ENCODE measurements at regions not wholly inside any gene's neighbourhood (a gene's known extent, or its start where the extent isn't known, plus 50 kb on each side); places are given as distances from the start of the nearest gene placed in this dataset.

- 47 to 57% methylated on average over 1 to 4 of the region's 4 CpGs for whole genome bisulfite sequencing, 2 donors (ENCODE audit: low coverage in 1 of 2)
- intact Hi-C loops (cut with DNase I; ENCODE audit: low total_unique reads) (no loop called here), in situ Hi-C loops (cut with MboI; ENCODE audit: low pct_ligation_motif_present in 1 of 4, low pct_unique_long_range_greater_than_20kb in 1 of 4, low sequenced_read_pairs in 3 of 4) (no loop called here)
- H3K4me3 ChIP-seq, result no peak overlapping the region
- H3K36me3 ChIP-seq, result no peaks in the 10 kb centered on the region
- TF ChIP-seq EP300 (IDR thresholded peaks at IDR 0.05; ENCODE audit: low read depth), result no peak
- TF ChIP-seq POLR2A (IDR thresholded peaks at IDR 0.05), result no peak
- no peak for TF ChIP-seq CTCF (IDR thresholded peaks at IDR 0.05)
- TF ChIP-seq POLR2AphosphoS5 (IDR thresholded peaks at IDR 0.05), result no peak
- H3K27ac ChIP-seq, result no peak overlapping the region
- no peaks in the 10 kb centered on the region for H3K9me3 ChIP-seq
- no peak for DNase-seq
- H3K4me1 ChIP-seq, result no peaks in the 10 kb centered on the region
- H3K27me3 ChIP-seq, result no peaks in the 10 kb centered on the region
These were observed 274.8 kb downstream of the TFAP2C start for GRCh38 chr20:56903858-56904257.

- intact Hi-C loops (cut with DNase I; ENCODE audit: low total_unique reads), result no loop called here
These were observed 281.0 kb downstream of the TFAP2C start for GRCh38 chr20:56909918-56910714.

GRCh38 chr20:56911946-56912345 lies 282.8 kb downstream of the TFAP2C start:
- Histone ChIP-seq H3K27me3 (no peaks in the 10 kb centered on the region), H3K4me3 (no peak overlapping the region), H3K27ac (no peak overlapping the region), H3K36me3 (no peaks in the 10 kb centered on the region), H3K4me1 (no peaks in the 10 kb centered on the region), H3K9me3 (no peaks in the 10 kb centered on the region)
- 86% methylated on average over 18 of the region's 18 CpGs; no CpG with 5 or more reads in 1 of the 2 donors for WGBS, 2 donors (ENCODE audit: low coverage in 1 of 2)
- TF ChIP-seq POLR2AphosphoS5 (IDR thresholded peaks at IDR 0.05) (no peak), EP300 (IDR thresholded peaks at IDR 0.05; ENCODE audit: low read depth) (no peak), POLR2A (IDR thresholded peaks at IDR 0.05) (no peak), CTCF (IDR thresholded peaks at IDR 0.05) (no peak)
- no peak for DNase-seq
- in situ Hi-C loops (cut with MboI; ENCODE audit: low pct_ligation_motif_present in 1 of 4, low pct_unique_long_range_greater_than_20kb in 1 of 4, low sequenced_read_pairs in 3 of 4) (no loop called here), intact Hi-C loops (cut with DNase I; ENCODE audit: low total_unique reads) (no loop called here)

More at GRCh38 chr20:56909918-56910714, 281.0 kb downstream of the TFAP2C start:
- H3K4me3 ChIP-seq, result no peak overlapping the region
- in situ Hi-C loops (cut with MboI; ENCODE audit: low pct_ligation_motif_present in 1 of 4, low pct_unique_long_range_greater_than_20kb in 1 of 4, low sequenced_read_pairs in 3 of 4), result no loop called here
- no peaks in the 10 kb centered on the region for H3K9me3 ChIP-seq
- no peaks in the 10 kb centered on the region for H3K27me3 ChIP-seq
- no peaks in the 10 kb centered on the region for H3K4me1 ChIP-seq
- 47 to 49% methylated on average over 14 to 16 of the region's 16 CpGs for WGBS, 2 donors (ENCODE audit: low coverage in 1 of 2)
- TF ChIP-seq POLR2AphosphoS5 (IDR thresholded peaks at IDR 0.05) (no peak), POLR2A (IDR thresholded peaks at IDR 0.05) (no peak), CTCF (IDR thresholded peaks at IDR 0.05) (no peak), EP300 (IDR thresholded peaks at IDR 0.05; ENCODE audit: low read depth) (no peak)
- DNase-seq, result no peak
- no peak overlapping the region for H3K27ac ChIP-seq
- H3K36me3 ChIP-seq, result no peaks in the 10 kb centered on the region

- H3K36me3 ChIP-seq, result no peaks in the 10 kb centered on the region
- intact Hi-C loops (cut with DNase I; ENCODE audit: low total_unique reads) (no loop called here), in situ Hi-C loops (cut with MboI; ENCODE audit: low pct_ligation_motif_present in 1 of 4, low pct_unique_long_range_greater_than_20kb in 1 of 4, low sequenced_read_pairs in 3 of 4) (no loop called here)
- TF ChIP-seq POLR2AphosphoS5 (IDR thresholded peaks at IDR 0.05) (no peak), EP300 (IDR thresholded peaks at IDR 0.05; ENCODE audit: low read depth) (no peak), POLR2A (IDR thresholded peaks at IDR 0.05) (no peak), CTCF (IDR thresholded peaks at IDR 0.05) (no peak)
- no peak overlapping the region for H3K4me3 ChIP-seq
- DNase-seq, result no peak
- H3K9me3 ChIP-seq, result no peaks in the 10 kb centered on the region
- no peaks in the 10 kb centered on the region for H3K27me3 ChIP-seq
- WGBS, 2 donors (ENCODE audit: low coverage in 1 of 2), result 61 to 66% methylated on average over 5 of the region's 5 CpGs
- no peaks in the 10 kb centered on the region for H3K4me1 ChIP-seq
- H3K27ac ChIP-seq, result no peak overlapping the region
These were observed 285.4 kb downstream of the TFAP2C start for GRCh38 chr20:56914532-56914931.
